DMS153 treated with DMSO at 0.1 percent for 48 hours (cell line): ENCODE measurements at regions not wholly inside any gene's neighbourhood (a gene's known extent, or its start where the extent isn't known, plus 50 kb on each side); places are given as distances from the start of the nearest gene placed in this dataset.
A peak's percentile ranks its signal among the peaks of the same experiment; 100 is the strongest.

ENCODE experiments used
- DNase-seq: peaks from one replicate; lab custom pipeline; 2025; ENCODE audit not compliant: unreplicated experiment; lab: John Stamatoyannopoulos, UW

DNA sequence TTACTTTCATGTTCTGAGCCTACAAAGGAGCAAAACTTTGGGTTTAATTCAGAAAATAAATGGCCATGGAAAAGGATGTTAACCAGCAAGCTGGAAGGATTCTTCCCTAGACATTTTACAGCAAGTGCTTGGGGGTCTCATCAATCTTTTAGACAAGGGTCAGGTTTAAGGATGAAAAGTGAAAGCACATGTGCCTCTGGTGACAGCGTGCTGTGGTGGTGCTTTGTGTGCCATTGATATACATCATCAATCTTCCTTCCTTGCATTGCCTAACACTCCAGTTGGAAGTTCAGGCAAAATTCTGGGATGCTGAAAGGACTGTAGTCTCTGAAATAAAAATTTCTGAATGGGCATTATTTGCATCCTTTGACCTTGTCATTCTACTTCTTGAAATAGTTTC, 171.2 kb downstream of the KCNE4 start:
- no peak for DNase-seq

DNA sequence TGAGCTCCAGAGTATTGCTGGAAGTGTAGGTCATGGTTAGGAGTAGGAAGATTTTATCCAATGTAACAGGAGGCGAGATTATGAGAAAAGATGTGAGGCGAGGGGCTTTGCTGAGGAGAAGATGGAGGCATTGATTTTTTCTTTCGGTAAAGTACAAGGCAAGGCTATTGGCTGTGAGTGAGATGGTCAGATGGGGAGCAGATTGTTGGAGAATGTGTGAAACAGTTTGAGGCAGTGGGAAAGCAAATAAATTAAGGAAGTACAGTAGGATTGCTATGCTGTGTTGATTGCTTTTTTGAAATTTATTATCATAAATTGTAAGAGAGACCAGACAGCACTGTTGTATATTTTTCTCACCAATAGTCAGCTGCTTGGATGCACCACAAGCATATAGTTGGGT, 173.3 kb downstream of the KCNE4 start:
- DNase-seq: no peak

DNA sequence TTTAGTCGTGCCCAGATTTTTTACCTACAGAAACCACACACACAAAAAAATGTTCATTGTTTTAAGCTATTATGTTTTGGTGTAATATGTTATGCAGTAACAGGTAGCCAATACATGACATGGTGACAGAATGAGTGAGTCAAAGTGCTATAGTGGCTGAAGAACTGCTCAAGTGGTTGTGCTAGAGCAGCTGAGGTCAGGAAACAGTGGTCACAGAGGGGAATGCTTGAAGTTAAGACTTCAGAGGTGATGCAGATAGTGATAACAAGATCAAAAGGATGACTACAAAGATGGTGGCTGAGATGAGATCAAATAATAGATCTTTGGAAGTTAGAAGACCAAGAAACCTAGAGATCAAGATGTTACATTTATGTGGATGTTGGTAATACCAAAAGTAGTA, 174.3 kb downstream of the KCNE4 start:
- DNase-seq: no peak

DNA sequence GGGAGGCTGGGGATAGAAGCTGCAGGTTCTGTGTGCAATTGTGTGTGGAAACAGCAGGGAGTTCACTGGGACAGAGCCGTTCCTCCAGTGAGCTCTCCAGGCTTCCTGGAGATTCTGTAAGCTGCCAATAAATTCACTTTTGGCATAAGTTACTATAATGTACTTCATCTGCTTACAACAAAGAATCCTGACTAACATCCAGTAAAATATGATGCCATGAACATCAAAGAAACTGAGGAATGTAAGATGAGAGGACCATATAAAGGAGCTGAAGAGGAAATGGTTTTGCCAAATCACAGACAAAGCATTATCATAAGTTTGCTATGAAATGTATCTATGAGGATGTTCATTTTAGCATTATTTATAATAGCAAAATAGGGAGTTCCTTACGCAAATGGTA, 175.3 kb downstream of the KCNE4 start:
- DNase-seq: no peak

DNA sequence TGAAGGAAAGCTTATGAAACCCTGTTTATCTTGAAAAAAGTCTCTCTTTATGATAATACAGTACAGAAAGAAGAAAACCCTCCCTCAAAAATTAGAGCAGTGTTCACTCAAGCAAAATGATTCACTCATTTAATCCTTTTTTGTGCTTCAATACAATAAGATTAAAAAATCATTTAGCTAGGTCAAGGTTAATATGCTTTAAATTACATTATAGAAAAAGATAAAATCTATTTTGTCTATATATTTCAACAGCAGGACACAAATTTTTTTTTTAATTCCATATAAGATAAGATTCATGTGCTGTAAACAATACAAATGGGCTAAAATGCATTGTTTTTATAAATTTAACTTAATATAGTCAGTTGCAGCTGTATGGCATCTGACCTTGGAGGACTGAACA, 176.9 kb downstream of the KCNE4 start:
- DNase-seq: no peak

DNA sequence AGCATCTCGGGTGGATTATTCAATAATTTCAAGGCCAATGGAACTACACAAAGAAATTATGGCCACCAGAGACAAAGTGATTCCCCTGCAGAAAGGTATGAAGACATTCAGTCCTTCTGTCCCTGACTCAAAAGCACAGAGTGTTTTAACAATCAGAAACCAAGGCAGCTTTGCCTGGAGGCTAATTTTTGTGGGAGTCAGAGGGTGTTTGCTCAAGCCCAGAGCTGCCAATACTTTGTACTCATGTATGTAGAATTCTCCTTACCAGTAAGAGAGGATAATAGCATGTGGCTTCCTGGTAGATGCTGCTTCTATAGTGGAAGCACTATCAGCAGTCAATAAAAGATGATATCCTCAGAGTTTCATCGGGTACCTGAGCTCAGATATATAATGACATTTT, 178.4 kb downstream of the KCNE4 start:
- peak; percentile 31 for DNase-seq

DNA sequence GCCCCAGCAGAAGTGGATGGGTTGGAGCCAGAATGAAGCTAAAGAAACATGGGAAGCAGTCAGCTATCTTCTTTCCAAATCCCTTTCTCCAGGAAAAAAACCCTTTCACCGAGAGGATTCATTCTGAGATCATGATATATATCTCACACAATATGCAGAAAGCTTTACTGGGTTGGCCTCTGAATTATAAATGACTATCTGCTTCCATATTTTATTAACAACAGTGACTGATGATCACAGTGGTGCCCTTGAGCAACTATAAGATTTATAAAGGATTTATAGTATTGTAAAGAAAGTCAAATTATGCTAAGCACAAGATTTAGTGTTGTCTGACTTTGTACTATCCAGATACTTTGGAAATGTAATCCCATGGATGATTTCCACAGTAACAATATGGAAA, 180.3 kb downstream of the KCNE4 start:
- no peak for DNase-seq

DNA sequence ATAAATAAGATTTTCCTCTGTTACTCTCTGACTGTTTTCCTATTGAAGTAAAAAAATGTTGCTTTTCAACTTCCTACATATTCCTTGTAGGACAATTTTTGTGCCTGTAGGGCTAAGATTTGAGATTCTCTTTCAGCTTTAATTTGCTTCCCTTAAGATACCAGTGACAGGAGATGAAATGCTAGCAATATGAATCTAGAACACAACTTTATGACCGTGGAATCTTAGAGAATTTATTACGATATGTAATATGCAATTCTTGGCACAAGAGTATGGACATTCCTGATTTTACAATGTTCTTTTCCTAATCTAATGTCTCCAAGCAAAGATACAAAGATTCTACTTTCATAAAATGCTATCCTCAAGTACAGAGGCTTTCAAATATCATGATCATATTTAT, 180.9 kb downstream of the KCNE4 start:
- DNase-seq: no peak

DNA sequence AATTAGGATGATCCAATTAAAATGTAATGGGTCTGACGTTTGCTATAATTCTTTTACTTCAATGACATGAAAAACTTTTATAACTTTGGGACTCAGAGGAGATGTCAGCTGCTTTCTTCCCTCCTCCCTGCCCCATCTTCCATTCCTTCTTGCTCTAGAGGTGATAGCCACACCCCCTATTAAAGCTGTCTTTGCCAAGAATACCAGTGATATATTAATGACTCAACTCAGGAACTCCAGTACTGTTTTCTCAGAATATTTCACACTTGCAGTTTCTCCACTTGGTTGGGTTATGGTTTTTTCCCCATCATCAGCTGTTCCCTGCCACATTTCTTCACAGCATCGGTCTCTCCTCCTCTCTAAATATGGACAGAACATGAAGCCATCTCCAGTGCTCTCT, 184.0 kb downstream of the KCNE4 start:
- DNase-seq: no peak

DNA sequence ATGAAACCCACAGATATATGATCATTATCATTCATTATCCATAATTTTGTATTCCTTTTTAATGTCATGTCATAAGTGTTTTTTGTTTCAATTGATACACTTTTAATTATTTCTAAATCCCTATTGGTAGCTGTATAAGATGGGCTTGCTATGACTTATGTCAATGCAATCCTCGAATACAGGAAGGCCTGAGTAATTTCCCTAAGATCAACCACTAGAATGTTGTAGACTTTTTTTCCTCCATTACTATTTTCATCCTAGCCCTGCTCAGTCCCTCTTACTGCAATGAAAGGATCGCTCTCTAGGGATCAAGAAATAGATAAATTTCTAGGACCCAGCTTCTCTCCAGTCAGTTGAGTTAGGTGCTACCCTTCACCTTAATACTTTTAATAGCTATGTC, 186.3 kb downstream of the KCNE4 start:
- DNase-seq: no peak

DNA sequence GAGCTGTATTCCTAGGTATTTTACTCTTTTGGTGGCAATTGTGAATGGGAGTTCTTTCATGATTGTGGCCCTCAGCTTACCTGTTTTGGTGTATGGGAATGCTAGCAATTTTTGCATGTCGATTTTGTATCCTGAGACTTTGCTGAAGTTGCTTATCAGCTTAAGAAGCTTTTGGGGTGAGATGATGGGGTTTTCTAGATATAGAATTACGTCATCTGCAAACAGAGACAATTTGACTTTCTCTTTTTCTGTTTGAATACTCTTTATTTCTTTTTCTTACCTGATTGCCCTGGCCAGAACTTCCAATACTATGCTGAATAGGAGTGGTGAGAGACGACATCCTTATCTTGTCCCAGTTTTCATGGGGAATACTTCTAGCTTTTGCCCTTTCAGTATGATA, 191.2 kb downstream of the KCNE4 start:
- no peak for DNase-seq

DNA sequence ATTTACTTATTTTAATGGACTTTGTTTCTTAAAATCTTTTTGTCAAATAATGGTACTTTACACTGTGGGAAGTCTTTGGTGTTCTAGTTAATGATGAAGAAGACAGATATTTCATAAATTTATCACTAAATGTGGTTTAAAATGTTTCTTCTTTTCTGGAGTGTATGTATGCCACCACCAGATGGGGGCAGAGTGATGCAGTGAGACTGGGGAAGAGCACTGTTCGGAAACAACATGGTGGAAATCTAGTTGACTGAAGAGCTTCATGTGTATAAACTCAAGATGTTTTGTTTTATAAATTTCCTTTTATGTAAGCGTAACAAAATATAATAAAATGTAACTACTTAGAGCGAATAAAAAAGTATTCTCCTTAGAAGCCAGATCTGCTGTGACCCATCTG, 195.1 kb downstream of the KCNE4 start:
- DNase-seq: no peak

DNA sequence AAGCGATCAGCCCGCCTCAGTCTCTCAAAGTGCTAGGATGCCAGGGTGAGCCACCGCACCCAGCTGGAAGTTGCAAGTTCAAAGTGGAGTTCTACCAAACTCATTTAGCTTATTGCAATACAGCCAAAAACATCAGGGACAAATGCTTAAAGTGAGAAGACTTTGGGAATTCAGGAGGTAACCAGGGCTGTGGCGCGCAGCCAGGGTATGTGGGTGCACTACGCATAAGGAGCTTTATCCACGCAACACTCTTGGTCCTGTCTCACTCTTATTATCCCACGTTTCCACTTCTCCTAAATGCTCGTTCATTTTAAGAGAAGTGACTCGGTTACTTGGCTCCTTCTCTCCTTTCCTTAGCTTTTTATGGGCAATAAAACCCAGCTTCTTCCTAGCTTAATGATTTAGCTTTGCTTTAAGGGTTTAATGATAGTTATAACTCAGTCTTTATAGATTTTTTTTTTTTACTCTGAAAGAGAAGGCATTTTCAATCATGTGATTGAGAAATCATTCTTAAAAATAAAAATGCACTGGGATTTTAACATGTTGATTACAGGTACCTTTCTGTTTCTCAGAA, 199.8 kb downstream of the KCNE4 start:
- DNase-seq: no peak

DNA sequence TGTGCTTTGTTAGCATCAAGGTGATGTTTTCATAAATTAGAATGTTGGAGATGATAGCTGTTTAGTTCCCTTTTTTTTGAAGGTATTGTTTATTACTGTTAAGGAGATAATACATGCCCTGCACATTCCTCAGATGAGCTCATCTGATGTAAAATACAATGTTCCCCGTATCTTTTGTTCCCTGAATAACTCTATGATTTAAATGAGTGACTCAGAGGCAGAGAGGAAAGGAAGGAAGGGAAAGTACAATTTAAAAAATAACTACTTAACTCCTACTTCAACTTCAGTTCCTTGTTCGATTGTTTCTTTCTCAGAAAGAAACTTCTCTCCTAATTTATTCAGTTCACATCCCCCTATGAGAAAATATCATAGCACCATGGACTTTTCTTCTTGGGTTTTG, 208.7 kb downstream of the KCNE4 start:
- no peak for DNase-seq

DNA sequence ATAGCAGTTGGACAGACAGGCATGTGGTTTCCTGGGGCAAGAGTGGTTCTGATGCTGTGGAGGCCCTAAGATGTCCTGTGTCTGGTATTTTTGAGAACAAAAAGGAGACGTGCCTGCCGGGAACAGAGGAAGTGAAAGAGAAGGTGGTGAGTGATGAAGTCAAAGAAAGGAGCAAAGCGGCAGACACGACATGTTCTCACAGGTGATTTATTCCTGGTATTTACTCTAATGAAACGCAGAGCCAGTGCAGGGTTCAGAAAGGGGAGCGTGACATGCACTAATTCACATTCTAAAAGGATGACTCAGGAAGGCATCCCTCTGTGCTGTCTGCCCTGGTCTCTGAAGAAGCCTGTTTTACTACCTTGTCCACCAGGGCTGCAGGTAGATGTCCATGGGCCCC, 211.0 kb downstream of the KCNE4 start:
- DNase-seq: no peak

DNA sequence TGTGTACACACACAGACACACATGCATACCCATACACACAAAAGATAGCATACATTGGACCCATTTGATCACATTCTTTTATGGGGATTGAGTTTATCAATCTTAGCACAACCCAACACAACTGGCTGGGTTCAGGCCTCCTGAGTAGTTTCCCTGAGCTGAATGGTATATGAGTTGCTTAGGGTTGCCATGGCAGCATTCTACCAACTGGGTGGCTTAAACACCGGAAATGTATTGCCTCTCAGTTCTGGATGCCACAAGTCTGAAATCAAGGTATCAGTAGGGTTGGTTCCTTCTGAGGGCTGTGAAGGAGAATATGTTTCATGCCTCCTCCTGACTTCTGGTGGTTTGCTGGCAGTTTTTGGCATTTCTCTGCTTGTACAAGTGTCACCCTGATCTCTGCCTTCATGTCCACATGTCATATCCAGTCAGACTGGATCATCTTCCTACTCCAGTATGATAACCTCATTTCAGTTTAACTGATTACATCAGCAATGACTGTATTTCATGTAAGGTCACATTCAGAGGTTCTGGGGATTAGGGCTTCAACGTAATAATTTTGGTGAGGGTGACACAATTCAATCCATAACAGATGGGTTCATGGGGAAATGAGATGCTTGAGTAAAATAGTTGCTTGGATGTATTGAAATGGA, 212.7 kb downstream of the KCNE4 start:
- no peak for DNase-seq

DNA sequence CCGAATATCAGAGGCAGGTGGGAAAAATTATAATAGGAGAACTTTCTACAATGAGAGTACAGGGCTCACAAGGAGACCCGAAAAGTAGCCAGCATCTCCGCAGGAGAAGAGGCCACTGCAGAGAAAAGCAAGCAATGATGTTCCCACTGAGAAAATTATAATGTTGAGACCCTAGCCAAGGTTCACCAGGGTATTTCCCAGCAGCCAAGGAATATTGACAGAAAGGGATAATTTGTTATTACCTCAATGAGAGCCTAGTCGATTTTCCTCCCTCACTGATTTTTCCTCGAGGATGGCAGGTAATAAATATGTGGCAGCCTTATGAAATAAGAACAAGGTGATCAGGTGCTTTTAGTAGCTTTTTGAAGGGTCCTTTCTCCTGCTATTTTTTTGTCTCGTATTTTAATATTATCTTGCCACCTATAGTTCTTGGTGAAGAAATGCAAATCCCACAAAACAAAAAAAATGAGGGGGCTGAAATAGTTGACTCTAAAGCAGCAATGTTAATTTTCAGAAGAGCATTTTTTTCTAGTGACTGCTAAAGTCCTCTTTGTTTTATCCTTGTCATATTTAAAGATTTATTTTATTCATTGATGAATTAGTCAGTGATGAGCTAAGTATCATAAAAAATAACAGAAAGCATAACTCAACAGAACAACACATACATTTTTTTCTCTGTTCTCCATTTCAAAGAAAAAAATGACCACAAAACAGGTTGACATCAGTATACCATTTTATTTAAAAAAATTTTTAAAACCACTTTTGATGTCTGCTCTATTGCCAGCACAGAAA, 215.4 kb downstream of the KCNE4 start:
- DNase-seq: no peak

DNA sequence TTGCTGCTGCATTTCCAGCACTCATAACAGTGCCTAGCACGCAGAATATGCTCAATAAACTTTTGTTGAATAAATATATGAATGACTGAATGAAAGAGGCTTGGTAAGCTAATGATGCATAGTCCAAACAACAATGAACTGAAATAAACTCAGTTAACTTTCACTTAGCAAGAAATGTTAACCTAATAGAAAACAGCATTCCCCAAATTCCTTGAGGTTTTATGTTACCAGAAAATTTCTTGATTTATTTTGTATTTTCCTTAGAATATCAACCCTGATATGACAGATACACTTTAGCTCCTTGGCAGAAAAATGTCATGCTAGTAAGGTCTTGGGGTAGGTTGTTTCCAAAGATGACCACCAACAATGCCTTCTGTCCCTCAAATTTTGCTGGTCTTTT, 217.4 kb downstream of the KCNE4 start:
- DNase-seq: no peak

DNA sequence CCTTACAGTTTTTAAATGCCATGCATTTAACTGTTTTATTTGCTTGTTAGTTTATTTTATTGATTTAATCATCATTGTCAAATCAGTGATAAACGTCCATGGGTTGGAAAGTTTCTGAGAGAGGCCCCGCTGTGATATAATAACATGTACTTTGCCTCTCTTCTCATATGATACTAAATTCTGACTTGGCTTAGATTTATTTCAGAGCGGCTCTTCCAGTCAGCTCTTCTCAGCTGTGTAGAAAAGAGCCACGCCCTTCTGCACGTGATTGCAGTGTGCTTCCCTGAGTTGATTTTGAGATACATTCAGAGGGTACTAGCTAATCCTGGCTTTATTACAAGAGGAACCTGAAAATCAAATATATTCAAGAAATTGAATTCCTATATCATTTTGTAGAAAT, 218.6 kb downstream of the KCNE4 start:
- DNase-seq: no peak

DNA sequence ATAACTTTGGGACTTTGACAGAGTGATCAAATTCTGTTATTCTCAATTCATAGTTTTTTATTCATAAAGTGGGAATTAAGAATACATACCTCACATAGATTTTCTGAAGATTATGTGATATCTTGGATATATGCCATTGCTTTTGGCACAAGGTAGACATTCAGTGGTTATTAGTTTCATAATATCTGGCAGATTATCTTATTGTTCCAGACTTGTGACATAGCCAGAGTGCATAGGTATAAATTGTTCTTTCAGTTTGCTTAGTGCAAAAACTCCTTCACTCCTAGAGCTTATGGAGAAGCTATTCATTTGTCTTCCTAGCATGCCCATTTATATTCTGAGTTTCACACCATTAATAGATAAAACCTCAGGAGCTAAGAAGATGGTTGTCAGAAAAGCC, 222.0 kb downstream of the KCNE4 start:
- DNase-seq: no peak

DNA sequence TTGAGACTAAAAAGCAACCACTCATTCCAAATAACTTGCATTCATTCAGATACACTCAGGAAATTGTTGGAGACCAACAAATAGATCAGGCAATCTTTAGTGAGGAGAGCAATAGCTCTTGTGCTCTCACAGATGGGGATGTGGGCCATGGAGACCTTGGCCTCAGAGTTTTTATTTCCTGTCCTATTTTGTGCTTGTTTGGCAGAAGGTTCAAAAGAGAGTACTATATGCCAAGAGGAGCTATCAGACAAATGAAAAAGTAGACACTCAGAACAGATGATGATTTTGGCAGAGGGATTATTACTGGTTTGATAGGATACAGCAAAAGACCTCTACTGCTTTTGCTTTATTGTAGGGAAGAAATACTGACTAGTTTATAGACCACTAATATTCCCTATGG, 230.2 kb downstream of the KCNE4 start:
- DNase-seq: no peak

DNA sequence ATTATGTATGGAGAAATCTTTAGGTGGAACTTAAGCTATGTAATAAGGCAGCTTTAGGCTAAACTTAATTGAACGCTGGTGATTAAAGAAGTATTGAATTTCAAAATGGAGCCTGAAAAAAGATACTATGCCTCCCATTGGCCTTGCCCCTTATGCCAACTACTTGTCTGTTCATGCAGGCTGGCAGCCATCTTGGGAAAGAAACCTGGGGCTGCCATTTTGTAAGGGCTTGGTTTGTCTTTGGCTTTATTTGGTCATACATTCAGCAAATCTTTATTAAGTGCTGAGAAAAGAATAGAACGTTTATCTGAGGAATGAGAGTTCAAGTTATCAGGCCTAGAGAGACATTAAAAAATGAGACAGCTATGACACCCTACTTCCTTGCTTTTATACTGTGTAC, 231.3 kb downstream of the KCNE4 start:
- no peak for DNase-seq

DNA sequence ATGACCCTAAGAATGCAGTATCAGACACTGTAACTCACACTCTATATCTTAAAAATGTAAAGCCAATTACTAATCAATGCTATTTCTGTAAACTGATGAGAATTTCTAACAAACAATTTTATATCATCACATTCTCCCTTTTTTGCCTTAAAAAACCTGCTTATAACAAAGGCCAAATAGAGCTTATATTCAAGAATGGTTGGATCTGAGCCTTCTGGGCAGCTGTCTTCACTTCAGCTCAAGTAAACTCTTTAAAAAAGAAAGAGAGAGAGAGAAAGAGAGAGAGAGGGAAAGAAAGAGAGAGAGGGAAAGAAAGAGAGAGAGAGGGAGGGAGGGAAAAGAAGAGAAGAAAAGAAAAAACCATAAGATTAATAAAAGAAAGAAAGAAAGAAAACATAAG, 231.8 kb downstream of the KCNE4 start:
- DNase-seq: no peak
